Esophagus mucosa (tissue), 1 donor: ENCODE measurements at regions not wholly inside any gene's neighbourhood (a gene's known extent, or its start where the extent isn't known, plus 50 kb on each side); places are given as distances from the start of the nearest gene placed in this dataset.
"Not testable (repeated sequence)": the region's sequence is repeated elsewhere in the genome, so short reads cannot be mapped to it uniquely, and the experiment has no call there.

Source experiments
- ATAC-seq: fragments of 200-7000 bp; cut with Tn5 transposase; one replicate; pipeline ENCODE4 v1.9.1; 2020
- donor health status: DM: yes; HTN: yes; CAD: no.

GRCh38 chr6:87755708-87756671, 54.0 kb upstream of the AKIRIN2 start:
- no peak for ATAC-seq

- ATAC-seq, result no peak
These were observed 52.8 kb upstream of the AKIRIN2 start for GRCh38 chr6:87754828-87755227.

- no peak for ATAC-seq
These were observed 51.2 kb upstream of the AKIRIN2 start for GRCh38 chr6:87753131-87753685.

GRCh38 chr6:87752503-87752902, 50.5 kb upstream of the AKIRIN2 start:
- not testable (repeated sequence) for ATAC-seq
